Suprapubic skin (tissue), 4 donors: ENCODE measurements at regions not wholly inside any gene's neighbourhood (a gene's known extent, or its start where the extent isn't known, plus 50 kb on each side); places are given as distances from the start of the nearest gene placed in this dataset.

Experiments
- DNase-seq, 2 donors: peaks; one replicate each; pipeline ENCODE4 v3.0.0-alpha.2; 2019; ENCODE audit warnings: low spot score in 2 of 2
- H3K27ac ChIP-seq: fragments of 200-600 bp; sonication (generic); one replicate; pipeline ENCODE4 v1.5.1; 2019
- H3K27me3 ChIP-seq: fragments of 200-600 bp; sonication (generic); one replicate; pipeline ENCODE4 v1.5.1; 2019
- H3K36me3 ChIP-seq: fragments of 200-600 bp; sonication (generic); one replicate; pipeline ENCODE4 v1.5.1; 2019
- H3K4me1 ChIP-seq: fragments of 200-600 bp; sonication (generic); one replicate; pipeline ENCODE4 v1.5.1; 2019
- H3K4me3 ChIP-seq: fragments of 200-600 bp; sonication (generic); one replicate; pipeline ENCODE4 v1.5.1; 2019; ENCODE audit warnings: mild to moderate bottlenecking
- H3K9me3 ChIP-seq: fragments of 200-600 bp; sonication (generic); one replicate; pipeline ENCODE4 v1.5.1; 2019
- CTCF ChIP-seq, 2 donors: fragments of 200-600 bp in 1 of 2; fragments of 450-650 bp in 1 of 2; sonication (generic) in 1 of 2; IDR thresholded peaks; one replicate each; pipeline ENCODE4 v1.5.1; 2016 to 2019; ENCODE audit warnings: antibody characterized with exemption in 2 of 2, mild to moderate bottlenecking in 1 of 2, moderate library complexity in 1 of 2
- EP300 ChIP-seq: sonication (generic); formaldehyde crosslinking; IDR thresholded peaks from one replicate; pipeline ENCODE4 v1.6.1; 2017; ENCODE audit warnings: antibody characterized with exemption
- POLR2A ChIP-seq, 2 donors: fragments of 450-650 bp; IDR thresholded peaks; one replicate each; pipeline ENCODE4 v1.6.1; 2017; ENCODE audit warnings: antibody characterized with exemption in 2 of 2, mild to moderate bottlenecking in 2 of 2, moderate library complexity in 2 of 2
- POLR2AphosphoS5 ChIP-seq, 3 donors: sonication (generic); formaldehyde crosslinking; IDR thresholded peaks; one replicate each; pipeline ENCODE4 v1.6.1; 2017; ENCODE audit warnings: antibody characterized with exemption in 3 of 3
- WGBS: methylation state at CpG from one replicate; pipeline ENCODE4 v1.1.5; 2018; 5-methylcytosine and 5-hydroxymethylcytosine counted together

GRCh38 chr2:126189527-126189926, 466.4 kb upstream of the GYPC start:
- Histone ChIP-seq H3K4me3 (no peak overlapping the region), H3K27ac (no peak overlapping the region), H3K4me1 (no peaks in the 10 kb centered on the region), H3K36me3 (no peaks in the 10 kb centered on the region), H3K27me3 (no peaks in the 10 kb centered on the region), H3K9me3 (peaks cover 4% of the 10 kb centered on the region)
- whole genome bisulfite sequencing, result 88% methylated on average over 4 of the region's 4 CpGs
- TF ChIP-seq POLR2AphosphoS5 (IDR thresholded peaks at IDR 0.05) (no peak), EP300 (no peak), CTCF (IDR thresholded peaks at IDR 0.05) (no peak), POLR2A (IDR thresholded peaks at IDR 0.05) (no peak)
- DNase-seq, result no peak

- TF ChIP-seq CTCF (IDR thresholded peaks at IDR 0.05) (no peak), POLR2AphosphoS5 (IDR thresholded peaks at IDR 0.05) (no peak), POLR2A (IDR thresholded peaks at IDR 0.05) (no peak), EP300 (no peak)
- Histone ChIP-seq H3K4me3 (no peak overlapping the region), H3K36me3 (no peaks in the 10 kb centered on the region), H3K4me1 (no peaks in the 10 kb centered on the region), H3K27ac (no peak overlapping the region), H3K27me3 (no peaks in the 10 kb centered on the region), H3K9me3 (no peaks in the 10 kb centered on the region)
- no peak for DNase-seq
- WGBS, result 47% methylated on average over 3 of the region's 3 CpGs
Observed at GRCh38 chr2:126200538-126200937, 455.4 kb upstream of the GYPC start.

GRCh38 chr2:126208266-126208665, 447.7 kb upstream of the GYPC start:
- no peak overlapping the region for H3K4me3 ChIP-seq
- no peaks in the 10 kb centered on the region for H3K36me3 ChIP-seq
- no peak overlapping the region for H3K27ac ChIP-seq
- TF ChIP-seq EP300 (no peak), CTCF (IDR thresholded peaks at IDR 0.05) (no peak), POLR2AphosphoS5 (IDR thresholded peaks at IDR 0.05) (no peak), POLR2A (IDR thresholded peaks at IDR 0.05) (no peak)
- H3K27me3 ChIP-seq, result no peaks in the 10 kb centered on the region
- no peaks in the 10 kb centered on the region for H3K9me3 ChIP-seq
- no peak for DNase-seq
- WGBS, result 77% methylated on average over 3 of the region's 3 CpGs
- H3K4me1 ChIP-seq, result no peaks in the 10 kb centered on the region

- WGBS, result 78% methylated on average over 2 of the region's 2 CpGs
Observed at GRCh38 chr2:126212735-126213134, 443.2 kb upstream of the GYPC start.

GRCh38 chr2:126219081-126219480, 436.9 kb upstream of the GYPC start:
- no peaks in the 10 kb centered on the region for H3K9me3 ChIP-seq
- no peak overlapping the region for H3K27ac ChIP-seq
- no peaks in the 10 kb centered on the region for H3K27me3 ChIP-seq
- H3K4me1 ChIP-seq, result no peaks in the 10 kb centered on the region
- TF ChIP-seq CTCF (IDR thresholded peaks at IDR 0.05) (no peak), POLR2AphosphoS5 (IDR thresholded peaks at IDR 0.05) (no peak), POLR2A (IDR thresholded peaks at IDR 0.05) (no peak), EP300 (no peak)
- 90% methylated on average over 4 of the region's 4 CpGs for WGBS
- no peak for DNase-seq
- no peak overlapping the region for H3K4me3 ChIP-seq
- no peaks in the 10 kb centered on the region for H3K36me3 ChIP-seq

More at GRCh38 chr2:126212735-126213134, 443.2 kb upstream of the GYPC start:
- H3K27me3 ChIP-seq, result no peaks in the 10 kb centered on the region
- TF ChIP-seq POLR2AphosphoS5 (IDR thresholded peaks at IDR 0.05) (no peak), POLR2A (IDR thresholded peaks at IDR 0.05) (no peak), CTCF (IDR thresholded peaks at IDR 0.05) (no peak), EP300 (no peak)
- no peak for DNase-seq
- H3K4me1 ChIP-seq, result no peaks in the 10 kb centered on the region
- H3K9me3 ChIP-seq, result no peaks in the 10 kb centered on the region
- no peaks in the 10 kb centered on the region for H3K36me3 ChIP-seq
- H3K27ac ChIP-seq, result no peak overlapping the region
- H3K4me3 ChIP-seq, result no peak overlapping the region
